ENCODE measurements at regions not wholly inside any gene's neighbourhood (a gene's known extent, or its start where the extent isn't known, plus 50 kb on each side); places are given as distances from the start of the nearest gene placed in this dataset.

DNA sequence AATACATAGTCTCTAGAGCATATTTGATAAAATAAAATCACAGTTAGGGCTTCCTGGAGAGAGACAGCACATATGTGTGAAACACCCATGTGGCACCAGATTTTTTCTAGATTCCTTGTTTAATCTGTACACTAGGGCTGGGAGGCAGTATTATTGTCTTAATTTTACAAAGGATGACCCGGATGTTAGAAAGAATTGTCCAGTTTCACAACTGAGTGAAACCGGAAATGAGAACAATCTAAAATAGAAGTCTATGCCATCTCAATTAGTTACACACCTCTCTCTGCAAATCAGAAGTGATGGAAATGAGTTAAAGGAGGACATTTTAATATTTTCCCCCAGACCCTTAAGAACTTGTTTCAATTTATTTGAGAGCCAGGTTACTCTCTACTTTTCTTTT lies 463.7 kb upstream of the DSEL start:
- Histone ChIP-seq H2AFZ (ENCODE audit: low read length) (no peak overlapping the region), H3K27ac (ENCODE audit: insufficient read depth, low read length) (no peak overlapping the region), H4K20me1 (ENCODE audit: control insufficient read depth, extremely low read depth, insufficient read depth, low read length) (no peaks in the 10 kb centered on the region), H3K36me3 (ENCODE audit: control insufficient read depth, insufficient read depth, low read length) (no peaks in the 10 kb centered on the region), H3K4me3 (replicated peaks in 1 of 4; ENCODE audit: control extremely low read depth in 1 of 4, insufficient read depth in 1 of 4, low read depth in 3 of 4, low read length in 4 of 4) (no peak overlapping the region), H3K9me3 (ENCODE audit: control insufficient read depth, insufficient read depth, low read depth, low read length) (no peaks in the 10 kb centered on the region), H3K27me3 (ENCODE audit: control insufficient read depth, insufficient read depth, low read length) (no peaks in the 10 kb centered on the region), H3K4me1 (ENCODE audit: control insufficient read depth, extremely low read depth, insufficient read depth, low read length) (no peaks in the 10 kb centered on the region), H3K4me2 (ENCODE audit: extremely low read depth, insufficient read depth, low read length) (no peak overlapping the region), H3K79me2 (ENCODE audit: control insufficient read depth, insufficient read depth, low read length) (no peaks in the 10 kb centered on the region), H3K9ac (ENCODE audit: insufficient read depth, low read length) (no peak overlapping the region)
- DNase-seq (ENCODE audit: low read depth in 2 of 2) = no peak
- TF ChIP-seq, protein P1, sequence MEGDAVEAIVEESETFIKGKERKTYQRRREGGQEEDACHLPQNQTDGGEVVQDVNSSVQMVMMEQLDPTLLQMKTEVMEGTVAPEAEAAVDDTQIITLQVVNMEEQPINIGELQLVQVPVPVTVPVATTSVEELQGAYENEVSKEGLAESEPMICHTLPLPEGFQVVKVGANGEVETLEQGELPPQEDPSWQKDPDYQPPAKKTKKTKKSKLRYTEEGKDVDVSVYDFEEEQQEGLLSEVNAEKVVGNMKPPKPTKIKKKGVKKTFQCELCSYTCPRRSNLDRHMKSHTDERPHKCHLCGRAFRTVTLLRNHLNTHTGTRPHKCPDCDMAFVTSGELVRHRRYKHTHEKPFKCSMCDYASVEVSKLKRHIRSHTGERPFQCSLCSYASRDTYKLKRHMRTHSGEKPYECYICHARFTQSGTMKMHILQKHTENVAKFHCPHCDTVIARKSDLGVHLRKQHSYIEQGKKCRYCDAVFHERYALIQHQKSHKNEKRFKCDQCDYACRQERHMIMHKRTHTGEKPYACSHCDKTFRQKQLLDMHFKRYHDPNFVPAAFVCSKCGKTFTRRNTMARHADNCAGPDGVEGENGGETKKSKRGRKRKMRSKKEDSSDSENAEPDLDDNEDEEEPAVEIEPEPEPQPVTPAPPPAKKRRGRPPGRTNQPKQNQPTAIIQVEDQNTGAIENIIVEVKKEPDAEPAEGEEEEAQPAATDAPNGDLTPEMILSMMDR (conservative IDR thresholded peaks at IDR 0.05 in 1 of 2, IDR thresholded peaks at IDR 0.05 in 1 of 2; ENCODE audit: low read depth in 1 of 2, low read length in 2 of 2) = no peak
- TF ChIP-seq EZH2 (IDR thresholded peaks at IDR 0.05; ENCODE audit: low read length, missing control alignments) = no peak

DNA sequence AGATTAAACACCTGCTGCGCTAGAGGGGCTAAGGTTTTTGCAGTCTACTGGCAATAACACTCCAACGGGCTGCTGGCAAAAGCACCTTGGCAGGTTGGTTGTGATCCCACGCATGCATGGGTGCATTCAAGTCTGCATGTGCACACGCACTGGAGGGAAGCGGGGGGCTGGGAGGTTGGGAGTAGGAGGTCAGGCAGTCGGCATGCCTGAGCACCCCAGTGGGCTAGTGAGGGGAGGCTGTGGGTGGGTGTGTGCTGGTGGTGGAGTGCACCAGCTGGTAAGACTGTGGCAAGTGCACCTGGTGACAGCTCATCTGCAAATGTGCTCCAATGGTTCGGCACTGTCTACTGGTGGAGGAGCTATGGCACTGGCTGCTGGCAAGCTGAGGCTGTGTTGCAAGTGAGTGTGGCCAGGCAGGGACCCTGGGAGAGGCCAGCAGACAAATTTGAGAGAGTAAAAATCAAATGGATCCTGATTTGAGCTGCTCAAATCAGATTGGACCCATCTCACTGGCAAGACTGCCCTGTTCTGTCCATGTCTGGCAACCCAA lies 460.6 kb upstream of the DSEL start:
- Histone ChIP-seq H3K36me3 (ENCODE audit: control insufficient read depth, insufficient read depth, low read length) (no peaks in the 10 kb centered on the region), H3K27ac (ENCODE audit: insufficient read depth, low read length) (no peak overlapping the region), H3K4me2 (ENCODE audit: extremely low read depth, insufficient read depth, low read length) (no peak overlapping the region), H4K20me1 (ENCODE audit: control insufficient read depth, extremely low read depth, insufficient read depth, low read length) (no peaks in the 10 kb centered on the region), H3K9me3 (ENCODE audit: control insufficient read depth, insufficient read depth, low read depth, low read length) (no peaks in the 10 kb centered on the region), H3K4me1 (ENCODE audit: control insufficient read depth, extremely low read depth, insufficient read depth, low read length) (no peaks in the 10 kb centered on the region), H3K4me3 (replicated peaks in 1 of 4; ENCODE audit: control extremely low read depth in 1 of 4, insufficient read depth in 1 of 4, low read depth in 3 of 4, low read length in 4 of 4) (no peak overlapping the region), H3K27me3 (ENCODE audit: control insufficient read depth, insufficient read depth, low read length) (no peaks in the 10 kb centered on the region), H3K79me2 (ENCODE audit: control insufficient read depth, insufficient read depth, low read length) (no peaks in the 10 kb centered on the region), H3K9ac (ENCODE audit: insufficient read depth, low read length) (no peak overlapping the region), H2AFZ (ENCODE audit: low read length) (no peak overlapping the region)
- no peak for DNase-seq (ENCODE audit: low read depth in 2 of 2)
- TF ChIP-seq, protein P1 (conservative IDR thresholded peaks at IDR 0.05 in 1 of 2, IDR thresholded peaks at IDR 0.05 in 1 of 2; ENCODE audit: low read depth in 1 of 2, low read length in 2 of 2) = no peak
- no peak for TF ChIP-seq EZH2 (IDR thresholded peaks at IDR 0.05; ENCODE audit: low read length, missing control alignments)

DNA sequence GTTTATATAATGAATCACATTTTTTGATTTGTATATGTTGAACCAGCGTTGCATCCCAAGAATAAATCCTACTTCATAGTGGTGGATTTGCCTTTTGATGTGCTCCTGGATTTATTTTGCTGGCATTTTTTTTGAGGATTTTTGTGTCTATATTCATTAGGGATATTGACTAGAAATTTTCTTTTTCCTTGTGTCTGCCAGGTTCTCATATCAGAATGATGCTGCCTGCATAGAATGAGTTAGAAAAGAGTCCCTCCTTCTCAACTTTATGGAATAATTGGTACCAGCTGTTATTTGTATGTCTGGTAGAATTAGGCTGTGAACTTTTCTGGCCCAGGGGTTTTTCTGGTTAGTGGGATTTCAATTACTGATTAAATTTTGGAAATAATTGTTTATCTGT lies 457.4 kb upstream of the DSEL start:
- Histone ChIP-seq H3K9me3 (ENCODE audit: control insufficient read depth, insufficient read depth, low read depth, low read length) (no peaks in the 10 kb centered on the region), H3K36me3 (ENCODE audit: control insufficient read depth, insufficient read depth, low read length) (no peaks in the 10 kb centered on the region), H3K4me3 (replicated peaks in 1 of 4; ENCODE audit: control extremely low read depth in 1 of 4, insufficient read depth in 1 of 4, low read depth in 3 of 4, low read length in 4 of 4) (no peak overlapping the region), H4K20me1 (ENCODE audit: control insufficient read depth, extremely low read depth, insufficient read depth, low read length) (no peaks in the 10 kb centered on the region), H3K4me2 (ENCODE audit: extremely low read depth, insufficient read depth, low read length) (no peak overlapping the region), H2AFZ (ENCODE audit: low read length) (no peak overlapping the region), H3K79me2 (ENCODE audit: control insufficient read depth, insufficient read depth, low read length) (no peaks in the 10 kb centered on the region), H3K27me3 (ENCODE audit: control insufficient read depth, insufficient read depth, low read length) (no peaks in the 10 kb centered on the region), H3K9ac (ENCODE audit: insufficient read depth, low read length) (no peak overlapping the region), H3K27ac (ENCODE audit: insufficient read depth, low read length) (no peak overlapping the region), H3K4me1 (ENCODE audit: control insufficient read depth, extremely low read depth, insufficient read depth, low read length) (no peaks in the 10 kb centered on the region)
- TF ChIP-seq, protein P1 (conservative IDR thresholded peaks at IDR 0.05 in 1 of 2, IDR thresholded peaks at IDR 0.05 in 1 of 2; ENCODE audit: low read depth in 1 of 2, low read length in 2 of 2) = no peak
- no peak for DNase-seq (ENCODE audit: low read depth in 2 of 2)
